22Rv1 (cell line): ENCODE measurements at regions not wholly inside any gene's neighbourhood (a gene's known extent, or its start where the extent isn't known, plus 50 kb on each side); places are given as distances from the start of the nearest gene placed in this dataset.

Experiments
- CTCF ChIP-seq: fragments of 450-650 bp; IDR thresholded peaks from 2 replicates; pipeline ENCODE4 v1.5.1; 2017; ENCODE audit warnings: mild to moderate bottlenecking
- ZFX ChIP-seq: fragments of 450-650 bp; IDR thresholded peaks from 2 replicates; pipeline ENCODE4 v1.6.1; 2017; ENCODE audit warnings: antibody characterized with exemption, borderline replicate concordance

- TF ChIP-seq CTCF = no peak
- TF ChIP-seq ZFX = no peak
Measured at GRCh38 chr2:182550234-182550633, 123.4 kb upstream of the PDE1A start.
